ENCODE measurements at regions not wholly inside any gene's neighbourhood (a gene's known extent, or its start where the extent isn't known, plus 50 kb on each side); places are given as distances from the start of the nearest gene placed in this dataset.

DNA sequence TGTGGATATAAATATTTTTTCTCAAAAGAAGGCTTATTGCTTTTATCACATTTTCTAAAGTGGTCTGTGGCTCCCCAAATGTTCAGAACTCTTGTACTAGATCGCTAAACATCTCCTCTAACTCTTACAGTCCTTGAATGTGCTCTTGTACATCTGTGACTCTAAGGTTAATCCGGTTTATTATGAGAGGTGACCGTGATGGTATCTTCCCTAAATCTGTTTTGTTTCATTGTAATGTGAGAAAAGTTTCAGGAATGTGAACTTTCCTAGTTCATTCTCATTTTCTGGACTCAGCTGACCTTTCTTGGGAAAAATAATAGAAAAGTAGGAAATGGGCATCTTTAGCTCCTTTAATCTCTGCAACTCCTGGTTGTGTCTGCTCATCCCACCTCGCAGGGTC lies 94.5 kb upstream of the CD180 start:
- TF ChIP-seq, protein P1, sequence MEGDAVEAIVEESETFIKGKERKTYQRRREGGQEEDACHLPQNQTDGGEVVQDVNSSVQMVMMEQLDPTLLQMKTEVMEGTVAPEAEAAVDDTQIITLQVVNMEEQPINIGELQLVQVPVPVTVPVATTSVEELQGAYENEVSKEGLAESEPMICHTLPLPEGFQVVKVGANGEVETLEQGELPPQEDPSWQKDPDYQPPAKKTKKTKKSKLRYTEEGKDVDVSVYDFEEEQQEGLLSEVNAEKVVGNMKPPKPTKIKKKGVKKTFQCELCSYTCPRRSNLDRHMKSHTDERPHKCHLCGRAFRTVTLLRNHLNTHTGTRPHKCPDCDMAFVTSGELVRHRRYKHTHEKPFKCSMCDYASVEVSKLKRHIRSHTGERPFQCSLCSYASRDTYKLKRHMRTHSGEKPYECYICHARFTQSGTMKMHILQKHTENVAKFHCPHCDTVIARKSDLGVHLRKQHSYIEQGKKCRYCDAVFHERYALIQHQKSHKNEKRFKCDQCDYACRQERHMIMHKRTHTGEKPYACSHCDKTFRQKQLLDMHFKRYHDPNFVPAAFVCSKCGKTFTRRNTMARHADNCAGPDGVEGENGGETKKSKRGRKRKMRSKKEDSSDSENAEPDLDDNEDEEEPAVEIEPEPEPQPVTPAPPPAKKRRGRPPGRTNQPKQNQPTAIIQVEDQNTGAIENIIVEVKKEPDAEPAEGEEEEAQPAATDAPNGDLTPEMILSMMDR (IDR thresholded peaks at IDR 0.05) = no peak
- Histone ChIP-seq H3K36me3 (no peaks in the 10 kb centered on the region), H3K9me3 (no peaks in the 10 kb centered on the region), H3K4me3 (no peak overlapping the region), H3K27me3 (no peaks in the 10 kb centered on the region), H3K27ac (peak overlapping the region in 1 of 2 donors; percentile 5), H3K4me1 (peaks cover 0 to 40% (median 15%) of the 10 kb centered on the region in 4 donors)
- no peak for DNase-seq
- intact Hi-C loops (cut with DNase I; ENCODE audit: low total_unique reads) = no loop called here

DNA sequence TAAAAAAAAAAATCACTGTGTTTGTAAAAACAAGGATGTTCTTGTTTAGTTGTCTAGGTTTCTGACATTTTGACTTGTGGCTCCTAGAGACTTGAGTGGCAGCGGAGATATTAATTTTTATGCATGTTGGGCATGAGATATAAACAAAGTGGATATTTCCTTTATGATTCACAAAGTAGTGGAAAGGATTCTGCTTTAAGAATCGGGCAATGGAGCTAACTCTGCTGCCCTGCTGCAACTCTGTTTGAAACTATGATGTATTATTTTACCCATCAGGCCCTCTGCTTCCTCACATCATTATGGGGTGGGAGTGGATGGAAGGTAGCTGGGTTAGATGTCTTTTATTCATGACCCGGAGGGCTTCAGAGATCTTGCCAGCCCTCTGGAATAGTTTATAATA lies 94.1 kb upstream of the CD180 start:
- H3K4me3 ChIP-seq = no peak overlapping the region
- no peaks in the 10 kb centered on the region for H3K9me3 ChIP-seq
- H3K36me3 ChIP-seq = no peaks in the 10 kb centered on the region
- peak overlapping the region in 1 of 2 donors; percentile 5 for H3K27ac ChIP-seq
- intact Hi-C loops (cut with DNase I; ENCODE audit: low total_unique reads) = no loop called here
- no peak for DNase-seq
- peaks cover 0 to 40% (median 15%) of the 10 kb centered on the region in 4 donors for H3K4me1 ChIP-seq
- H3K27me3 ChIP-seq = no peaks in the 10 kb centered on the region
- TF ChIP-seq, protein P1 (IDR thresholded peaks at IDR 0.05) = no peak

DNA sequence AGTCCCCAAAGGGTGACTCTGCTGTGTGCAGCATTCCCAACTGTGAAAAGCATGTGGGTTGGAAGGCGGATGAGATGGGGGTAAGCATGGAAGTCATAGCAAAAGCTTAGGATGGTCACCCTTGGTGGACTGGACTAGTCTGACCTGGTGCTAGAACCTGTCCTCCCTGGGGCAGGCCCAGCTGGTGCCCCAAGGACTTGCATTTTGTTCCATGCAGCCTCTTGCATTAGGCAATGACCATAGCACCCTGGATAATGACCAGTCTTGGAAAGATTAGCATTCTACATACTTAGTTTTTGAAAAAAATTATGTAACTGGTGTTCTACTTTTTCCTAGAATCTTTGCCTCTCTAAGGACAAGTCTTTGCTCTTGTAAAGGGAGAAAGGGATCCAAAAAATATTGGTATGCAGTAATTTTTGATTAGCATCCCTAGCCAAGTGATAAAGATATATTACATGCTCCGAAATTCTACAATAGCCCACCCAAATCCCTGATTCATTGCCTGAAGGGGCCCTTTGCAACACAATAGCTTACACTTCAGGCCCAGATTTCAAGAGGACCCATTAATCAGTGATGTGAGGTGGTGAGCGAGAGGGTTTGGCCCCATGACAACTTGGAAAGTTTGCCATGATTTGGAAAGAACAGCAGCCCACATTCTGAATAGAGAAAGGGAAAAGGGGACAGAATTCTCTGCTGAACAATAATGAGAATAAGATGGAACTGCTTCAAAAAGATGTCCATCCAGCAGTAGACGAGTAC lies 93.3 kb upstream of the CD180 start:
- Histone ChIP-seq H3K27me3 (no peaks in the 10 kb centered on the region), H3K27ac (peak overlapping the region in 1 of 2 donors; percentile 34), H3K36me3 (no peaks in the 10 kb centered on the region), H3K4me1 (peaks cover 0 to 40% (median 15%) of the 10 kb centered on the region in 4 donors), H3K4me3 (no peak overlapping the region), H3K9me3 (no peaks in the 10 kb centered on the region)
- TF ChIP-seq, protein P1 (IDR thresholded peaks at IDR 0.05) = no peak
- DNase-seq = peak; percentile 68 to 75
- intact Hi-C loops (cut with DNase I; ENCODE audit: low total_unique reads) = no loop called here

GRCh38 chr5:67287510-67288268 lies 91.1 kb upstream of the CD180 start:
- H3K4me3 ChIP-seq = no peak overlapping the region
- intact Hi-C loops (cut with DNase I; ENCODE audit: low total_unique reads) = no loop called here
- no peak for DNase-seq
- no peak overlapping the region for H3K27ac ChIP-seq
- no peaks in the 10 kb centered on the region for H3K36me3 ChIP-seq
- peaks cover 0 to 46% (median 15%) of the 10 kb centered on the region in 4 donors for H3K4me1 ChIP-seq
- no peaks in the 10 kb centered on the region for H3K27me3 ChIP-seq
- TF ChIP-seq, protein P1 (IDR thresholded peaks at IDR 0.05) = no peak
- H3K9me3 ChIP-seq = no peaks in the 10 kb centered on the region

DNA sequence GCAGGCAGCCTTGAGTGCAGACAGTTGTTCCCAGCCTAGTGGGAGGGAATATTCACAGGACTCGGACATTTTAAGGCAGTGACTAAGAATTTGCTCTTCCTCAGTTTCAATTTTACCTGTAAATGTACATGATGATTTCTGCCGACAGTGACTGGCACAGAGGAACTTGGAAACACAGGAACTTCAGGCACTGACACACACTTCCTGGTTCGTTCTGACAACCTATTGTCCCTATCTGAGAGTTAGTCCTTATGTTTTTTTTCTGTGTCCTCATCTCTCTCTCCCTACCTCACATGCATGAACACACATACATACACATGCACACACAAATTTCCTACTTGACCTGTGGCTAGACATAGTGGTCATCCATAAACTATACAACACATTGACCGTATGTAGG lies 89.4 kb upstream of the CD180 start:
- Histone ChIP-seq H3K27ac (no peak overlapping the region), H3K4me1 (peaks cover 0 to 42% (median 15%) of the 10 kb centered on the region in 4 donors), H3K4me3 (no peak overlapping the region), H3K36me3 (no peaks in the 10 kb centered on the region), H3K9me3 (no peaks in the 10 kb centered on the region), H3K27me3 (no peaks in the 10 kb centered on the region)
- no peak for DNase-seq
- TF ChIP-seq, protein P1 (IDR thresholded peaks at IDR 0.05) = no peak
- intact Hi-C loops (cut with DNase I; ENCODE audit: low total_unique reads) = no loop called here

All from tibial artery (tissue), 4 donors.